ENCODE measurements at regions not wholly inside any gene's neighbourhood (a gene's known extent, or its start where the extent isn't known, plus 50 kb on each side); places are given as distances from the start of the nearest gene placed in this dataset.
"Not testable (repeated sequence)": the region's sequence is repeated elsewhere in the genome, so short reads cannot be mapped to it uniquely, and the experiment has no call there.

GRCh38 chr1:30525971-30526651 is 197.3 kb downstream of the MATN1 start:
- no peak for DNase-seq

GRCh38 chr1:30525631-30525970 is 197.8 kb downstream of the MATN1 start:
- no peak for DNase-seq

GRCh38 chr1:30524840-30525617 is 198.4 kb downstream of the MATN1 start:
- no peak for DNase-seq

GRCh38 chr1:30524025-30524555 is 199.3 kb downstream of the MATN1 start:
- not testable (repeated sequence) for DNase-seq

GRCh38 chr1:30523055-30524020 is 200.0 kb downstream of the MATN1 start:
- DNase-seq = no peak

- DNase-seq = no peak
Observed at GRCh38 chr1:30522031-30523004, 201.1 kb downstream of the MATN1 start.

- DNase-seq = no peak
Observed at GRCh38 chr1:30521261-30521865, 202.0 kb downstream of the MATN1 start.

- DNase-seq = no peak
Observed at GRCh38 chr1:30520476-30520875, 202.9 kb downstream of the MATN1 start.

- DNase-seq = no peak
Observed at GRCh38 chr1:30519201-30519763, 204.1 kb downstream of the MATN1 start.

GRCh38 chr1:30518696-30519095 is 204.7 kb downstream of the MATN1 start:
- DNase-seq = no peak

GRCh38 chr1:30518186-30518585 is 205.2 kb downstream of the MATN1 start:
- no peak for DNase-seq

GRCh38 chr1:30517666-30518065 is 205.7 kb downstream of the MATN1 start:
- not testable (repeated sequence) for DNase-seq

GRCh38 chr1:30517241-30517640 is 206.1 kb downstream of the MATN1 start:
- DNase-seq = not testable (repeated sequence)

GRCh38 chr1:30516485-30516858 is 206.9 kb downstream of the MATN1 start:
- no peak for DNase-seq

- DNase-seq = no peak
Observed at GRCh38 chr1:30515755-30516484, 207.5 kb downstream of the MATN1 start.

GRCh38 chr1:30514945-30515344 is 208.4 kb downstream of the MATN1 start:
- no peak for DNase-seq

GRCh38 chr1:30514137-30514654 is 209.2 kb downstream of the MATN1 start:
- no peak for DNase-seq

- DNase-seq = no peak
Observed at GRCh38 chr1:30513396-30514136, 209.8 kb downstream of the MATN1 start.

GRCh38 chr1:30512914-30513265 is 210.5 kb downstream of the MATN1 start:
- no peak for DNase-seq
